C4-2B (cell line): ENCODE measurements at regions not wholly inside any gene's neighbourhood (a gene's known extent, or its start where the extent isn't known, plus 50 kb on each side); places are given as distances from the start of the nearest gene placed in this dataset.

ENCODE experiments used
- ZFX ChIP-seq: fragments of 450-650 bp; IDR thresholded peaks from 2 replicates; pipeline ENCODE4 v1.6.1; 2017
- TF ChIP-seq, protein P1 (sequence below): fragments of 450-650 bp; conservative IDR thresholded peaks from 2 replicates; pipeline ENCODE4 v1.5.1; 2017; ENCODE audit warnings: mild to moderate bottlenecking

DNA sequence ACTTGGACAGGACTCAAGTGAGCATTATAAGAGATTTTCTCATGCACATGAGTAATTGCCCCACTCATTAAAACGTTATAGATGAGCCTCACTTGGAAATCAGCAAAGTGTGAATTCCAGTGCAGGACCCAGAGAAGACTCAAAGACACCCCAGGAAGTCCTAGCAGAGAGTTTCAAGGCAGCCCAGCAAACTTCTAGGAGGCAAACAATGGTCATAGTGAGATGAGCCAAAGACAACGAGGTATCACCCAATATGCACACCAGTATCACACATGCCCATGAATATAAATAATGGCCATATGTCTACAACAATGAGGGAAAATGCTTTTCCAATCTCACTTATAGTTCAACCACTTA, 245.9 kb downstream of the ACTL7B start:
- TF ChIP-seq, protein P1, sequence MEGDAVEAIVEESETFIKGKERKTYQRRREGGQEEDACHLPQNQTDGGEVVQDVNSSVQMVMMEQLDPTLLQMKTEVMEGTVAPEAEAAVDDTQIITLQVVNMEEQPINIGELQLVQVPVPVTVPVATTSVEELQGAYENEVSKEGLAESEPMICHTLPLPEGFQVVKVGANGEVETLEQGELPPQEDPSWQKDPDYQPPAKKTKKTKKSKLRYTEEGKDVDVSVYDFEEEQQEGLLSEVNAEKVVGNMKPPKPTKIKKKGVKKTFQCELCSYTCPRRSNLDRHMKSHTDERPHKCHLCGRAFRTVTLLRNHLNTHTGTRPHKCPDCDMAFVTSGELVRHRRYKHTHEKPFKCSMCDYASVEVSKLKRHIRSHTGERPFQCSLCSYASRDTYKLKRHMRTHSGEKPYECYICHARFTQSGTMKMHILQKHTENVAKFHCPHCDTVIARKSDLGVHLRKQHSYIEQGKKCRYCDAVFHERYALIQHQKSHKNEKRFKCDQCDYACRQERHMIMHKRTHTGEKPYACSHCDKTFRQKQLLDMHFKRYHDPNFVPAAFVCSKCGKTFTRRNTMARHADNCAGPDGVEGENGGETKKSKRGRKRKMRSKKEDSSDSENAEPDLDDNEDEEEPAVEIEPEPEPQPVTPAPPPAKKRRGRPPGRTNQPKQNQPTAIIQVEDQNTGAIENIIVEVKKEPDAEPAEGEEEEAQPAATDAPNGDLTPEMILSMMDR = no peak
- no peak for TF ChIP-seq ZFX
